ENCODE measurements at regions not wholly inside any gene's neighbourhood (a gene's known extent, or its start where the extent isn't known, plus 50 kb on each side); places are given as distances from the start of the nearest gene placed in this dataset.

DNA sequence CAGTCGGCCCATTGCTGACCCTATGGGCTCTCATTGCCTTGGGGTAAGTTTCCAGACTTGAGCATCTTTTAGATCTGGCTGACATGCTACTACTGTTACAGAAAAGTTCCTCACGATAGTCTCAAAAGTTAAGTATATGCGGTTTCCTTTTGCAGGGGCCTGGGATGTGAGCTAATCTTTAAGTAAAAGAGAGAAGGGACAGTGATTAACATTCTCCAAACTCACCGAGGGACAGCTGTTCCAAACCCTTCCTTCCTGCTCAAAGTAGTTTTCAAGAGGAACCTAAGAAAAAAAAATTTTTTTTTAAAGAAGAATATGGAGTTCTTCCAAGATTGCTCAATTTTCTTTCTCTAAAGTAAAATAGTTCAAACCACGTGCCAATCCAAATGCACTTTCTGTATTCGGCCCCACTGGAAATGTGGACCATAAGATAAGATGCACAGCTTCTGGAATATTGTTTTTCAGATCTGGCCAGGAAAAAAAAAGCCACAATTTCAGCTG is 168.0 kb upstream of the SPRY4 start:
- ATAC-seq (ENCODE audit: insufficient number of reproducible peaks, low FRiP score, low read depth) = no peak
- H3K27me3 ChIP-seq (replicated peaks; ENCODE audit: insufficient read depth) = no peaks in the 10 kb centered on the region
- TF ChIP-seq, protein P1, sequence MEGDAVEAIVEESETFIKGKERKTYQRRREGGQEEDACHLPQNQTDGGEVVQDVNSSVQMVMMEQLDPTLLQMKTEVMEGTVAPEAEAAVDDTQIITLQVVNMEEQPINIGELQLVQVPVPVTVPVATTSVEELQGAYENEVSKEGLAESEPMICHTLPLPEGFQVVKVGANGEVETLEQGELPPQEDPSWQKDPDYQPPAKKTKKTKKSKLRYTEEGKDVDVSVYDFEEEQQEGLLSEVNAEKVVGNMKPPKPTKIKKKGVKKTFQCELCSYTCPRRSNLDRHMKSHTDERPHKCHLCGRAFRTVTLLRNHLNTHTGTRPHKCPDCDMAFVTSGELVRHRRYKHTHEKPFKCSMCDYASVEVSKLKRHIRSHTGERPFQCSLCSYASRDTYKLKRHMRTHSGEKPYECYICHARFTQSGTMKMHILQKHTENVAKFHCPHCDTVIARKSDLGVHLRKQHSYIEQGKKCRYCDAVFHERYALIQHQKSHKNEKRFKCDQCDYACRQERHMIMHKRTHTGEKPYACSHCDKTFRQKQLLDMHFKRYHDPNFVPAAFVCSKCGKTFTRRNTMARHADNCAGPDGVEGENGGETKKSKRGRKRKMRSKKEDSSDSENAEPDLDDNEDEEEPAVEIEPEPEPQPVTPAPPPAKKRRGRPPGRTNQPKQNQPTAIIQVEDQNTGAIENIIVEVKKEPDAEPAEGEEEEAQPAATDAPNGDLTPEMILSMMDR (IDR thresholded peaks at IDR 0.05) = no peak
- peak overlapping the region; percentile 10 to 62 for H3K27ac ChIP-seq
- DNase-seq (ENCODE audit: low spot score) = no peak
- no peaks in the 10 kb centered on the region for H3K36me3 ChIP-seq
- H3K4me3 ChIP-seq = peak overlapping the region; percentile 34
- H3K9me3 ChIP-seq = no peaks in the 10 kb centered on the region
- peaks cover 16 to 41% of the 10 kb centered on the region in 2 donors for H3K4me1 ChIP-seq (ENCODE audit: control insufficient read depth in 1 of 2, low read depth in 2 of 2)

DNA sequence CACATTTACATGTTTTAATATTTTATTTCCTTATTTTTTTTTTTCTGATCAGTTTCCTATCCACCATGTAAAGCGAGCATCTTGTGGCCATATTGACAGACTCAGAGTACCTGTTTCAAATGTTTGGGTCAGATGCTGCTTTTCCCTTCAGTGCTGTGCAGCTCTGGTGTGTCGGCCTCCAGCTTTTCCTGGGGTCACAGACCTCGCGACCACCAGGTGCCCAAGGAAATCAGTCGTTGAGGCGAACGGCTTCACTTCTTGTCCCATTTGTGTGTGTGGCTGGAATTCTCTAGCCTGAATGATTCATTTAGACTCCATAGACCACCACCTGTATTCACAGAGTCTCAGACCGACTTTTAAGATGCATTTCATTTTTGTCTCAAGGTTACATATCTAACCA is 166.9 kb upstream of the SPRY4 start:
- no peak overlapping the region for H3K4me3 ChIP-seq
- H3K27ac ChIP-seq = no peak overlapping the region
- TF ChIP-seq, protein P1 (IDR thresholded peaks at IDR 0.05) = no peak
- H3K27me3 ChIP-seq (replicated peaks; ENCODE audit: insufficient read depth) = no peaks in the 10 kb centered on the region
- DNase-seq (ENCODE audit: low spot score) (no peak), ATAC-seq (ENCODE audit: insufficient number of reproducible peaks, low FRiP score, low read depth) (no peak)
- no peaks in the 10 kb centered on the region for H3K36me3 ChIP-seq
- no peaks in the 10 kb centered on the region for H3K9me3 ChIP-seq
- H3K4me1 ChIP-seq (ENCODE audit: control insufficient read depth in 1 of 2, low read depth in 2 of 2) = peaks cover 16 to 41% of the 10 kb centered on the region in 2 donors

DNA sequence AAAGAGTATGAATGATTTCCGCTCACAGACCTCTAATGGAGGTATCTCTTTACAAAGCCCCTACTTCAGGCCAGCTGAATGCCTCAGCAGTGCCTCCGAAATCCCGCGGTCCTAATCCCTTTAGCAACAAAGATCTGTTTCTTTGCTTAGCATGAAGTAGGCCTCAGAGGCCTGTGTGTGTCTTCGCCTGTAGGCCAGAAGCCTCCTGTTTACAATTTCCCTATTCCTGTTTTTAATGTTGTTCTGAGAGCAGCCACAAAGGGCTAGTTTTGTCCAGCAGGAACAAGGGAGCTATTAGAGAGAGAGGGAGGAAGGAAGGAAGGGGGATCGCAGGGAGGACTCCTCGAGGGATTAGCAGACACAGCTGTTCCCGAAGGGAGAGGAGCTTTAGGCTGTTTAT is 166.4 kb upstream of the SPRY4 start:
- Histone ChIP-seq H3K36me3 (no peaks in the 10 kb centered on the region), H3K27ac (no peak overlapping the region), H3K4me3 (no peak overlapping the region), H3K27me3 (replicated peaks; ENCODE audit: insufficient read depth) (no peaks in the 10 kb centered on the region), H3K4me1 (ENCODE audit: control insufficient read depth in 1 of 2, low read depth in 2 of 2) (peaks cover 16 to 37% of the 10 kb centered on the region in 2 donors), H3K9me3 (no peaks in the 10 kb centered on the region)
- TF ChIP-seq, protein P1 (IDR thresholded peaks at IDR 0.05) = no peak
- no peak for ATAC-seq (ENCODE audit: insufficient number of reproducible peaks, low FRiP score, low read depth)
- no peak for DNase-seq (ENCODE audit: low spot score)

DNA sequence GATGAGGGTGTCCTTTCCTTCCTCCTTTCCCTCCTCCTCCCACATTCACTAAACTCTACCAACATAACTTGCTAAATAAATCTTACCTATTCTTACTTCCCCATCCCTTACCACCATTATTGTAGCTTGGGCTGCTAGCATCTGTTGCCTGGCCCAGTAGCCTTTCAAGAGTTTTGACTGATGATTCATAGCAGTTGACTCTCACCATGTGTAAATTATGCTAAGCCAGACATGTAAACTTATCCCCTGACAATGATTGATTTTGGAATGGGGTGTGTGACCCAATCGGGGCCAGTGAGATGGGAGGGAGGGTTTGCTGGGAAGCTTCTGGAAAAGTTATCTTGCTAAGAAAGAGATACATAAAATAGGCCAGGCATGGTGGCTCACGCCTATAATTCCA is 161.8 kb upstream of the SPRY4 start:
- Histone ChIP-seq H3K4me3 (no peak overlapping the region), H3K27me3 (replicated peaks; ENCODE audit: insufficient read depth) (no peaks in the 10 kb centered on the region), H3K9me3 (no peaks in the 10 kb centered on the region), H3K36me3 (no peaks in the 10 kb centered on the region), H3K4me1 (ENCODE audit: control insufficient read depth in 1 of 2, low read depth in 2 of 2) (no peaks in the 10 kb centered on the region), H3K27ac (no peak overlapping the region)
- TF ChIP-seq, protein P1 (IDR thresholded peaks at IDR 0.05) = no peak
- ATAC-seq (ENCODE audit: insufficient number of reproducible peaks, low FRiP score, low read depth) = no peak
- DNase-seq (ENCODE audit: low spot score) = no peak

DNA sequence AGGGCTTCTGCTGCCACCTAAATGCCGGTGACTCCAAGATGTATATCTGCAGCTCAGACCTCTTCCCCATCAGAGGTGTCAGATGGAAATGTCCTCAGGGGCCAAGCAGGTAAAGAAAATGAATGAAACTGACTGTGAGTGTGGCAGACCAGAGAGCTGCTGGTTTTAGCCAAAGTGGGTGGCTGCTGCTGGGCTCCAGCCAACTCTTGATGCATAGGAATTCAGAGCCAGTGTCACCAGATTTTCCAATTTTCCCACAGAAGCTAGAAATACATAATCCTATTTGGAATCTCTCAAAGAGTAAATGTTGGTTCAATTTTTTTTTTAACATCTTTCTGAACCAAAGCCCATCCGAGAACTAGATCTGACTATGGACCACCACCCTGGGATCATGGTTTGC is 161.2 kb upstream of the SPRY4 start:
- Histone ChIP-seq H3K4me3 (no peak overlapping the region), H3K27ac (no peak overlapping the region), H3K9me3 (no peaks in the 10 kb centered on the region), H3K4me1 (ENCODE audit: control insufficient read depth in 1 of 2, low read depth in 2 of 2) (no peaks in the 10 kb centered on the region), H3K36me3 (no peaks in the 10 kb centered on the region), H3K27me3 (replicated peaks; ENCODE audit: insufficient read depth) (no peaks in the 10 kb centered on the region)
- no peak for ATAC-seq (ENCODE audit: insufficient number of reproducible peaks, low FRiP score, low read depth)
- TF ChIP-seq, protein P1 (IDR thresholded peaks at IDR 0.05) = no peak
- DNase-seq (ENCODE audit: low spot score) = no peak
